GM12878 (cell line): ENCODE measurements at regions not wholly inside any gene's neighbourhood (a gene's known extent, or its start where the extent isn't known, plus 50 kb on each side); places are given as distances from the start of the nearest gene placed in this dataset.

Experiments
- ATAC-seq: fragments of 200-7000 bp; cut with Tn5 transposase; 3 replicates; pipeline ENCODE4 v1.9.1; 2020; ENCODE audit warnings: mild to moderate bottlenecking, moderate library complexity
- BruUV-seq: library from RNA; stranded (reverse); fragments of 400-500 nt; replicated peaks from 2 replicates; lab custom pipeline; 2021; lab: Mats Ljungman, UMichigan
- CTCF ChIA-PET: fragments of 300-600 bp; sonication (Branson Sonifier 250); formaldehyde crosslinking; extraction: SDS; loops from one replicate; lab custom pipeline; 2021; ENCODE audit warnings: inconsistent platforms; lab: Yijun Ruan, JAX
- POLR2A ChIA-PET: fragments of 350-600 bp; formaldehyde crosslinking; extraction: SDS; loops from one replicate; lab custom pipeline; 2021; ENCODE audit warnings: inconsistent platforms; lab: Charles Lee
- RAD21 ChIA-PET: fragments of 300-600 bp; sonication (Branson Sonifier 250); formaldehyde crosslinking; loops from one replicate; lab custom pipeline; 2023; ENCODE audit warnings: antibody characterized with exemption; ENCODE audit not compliant: unreplicated experiment; lab: Charles Lee
- SMC1A ChIA-PET: fragments of 300-600 bp; sonication (Branson Sonifier 250); formaldehyde crosslinking; loops from one replicate; lab custom pipeline; 2023; ENCODE audit not compliant: unreplicated experiment, uncharacterized antibody; lab: Charles Lee
- DNase-seq: peaks from one replicate; pipeline ENCODE4 v3.0.0-alpha.2; 2011; ENCODE audit warnings: low read depth, low spot score
- FAIRE-seq: peaks from 3 replicates; lab custom pipeline; 2011; peaks lifted over from hg19 to GRCh38; lab: Jason Lieb, UNC
- H2AFZ ChIP-seq: 2 replicates; pipeline ENCODE4 v1.6.0; 2011; ENCODE audit warnings: low read depth, low read length, control low read depth; ENCODE audit not compliant: control insufficient read depth
- H3K27ac ChIP-seq: 2 replicates; pipeline ENCODE4 v1.5.1; 2011; ENCODE audit warnings: control low read depth; ENCODE audit not compliant: control insufficient read depth, insufficient read depth
- H3K27me3 ChIP-seq, 2 experiments: replicated peaks in 1 of 2; 2 replicates each; pipeline versions ENCODE4 v1.6.0 to v1.6.1; 2011; ENCODE audit warnings: low read length in 1 of 2; ENCODE audit not compliant: control insufficient read depth in 2 of 2, insufficient read depth in 2 of 2
- H3K36me3 ChIP-seq, 2 experiments: 2 replicates each; pipeline ENCODE4 v1.5.1; 2011; ENCODE audit warnings: low read length in 1 of 2; ENCODE audit not compliant: control insufficient read depth in 2 of 2, insufficient read depth in 2 of 2
- H3K4me1 ChIP-seq: 2 replicates; pipeline ENCODE4 v1.6.1; 2011; ENCODE audit warnings: mild to moderate bottlenecking, low read length, moderate library complexity, mixed read lengths; ENCODE audit not compliant: control insufficient read depth, insufficient read depth
- H3K4me2 ChIP-seq: 2 replicates; pipeline ENCODE4 v1.6.0; 2011; ENCODE audit warnings: control low read depth; ENCODE audit not compliant: control insufficient read depth, insufficient read depth
- H3K4me3 ChIP-seq: fragments of 200-600 bp; sonication (generic); 2 replicates; pipeline ENCODE4 v1.5.1; 2016
- H3K79me2 ChIP-seq: 2 replicates; pipeline ENCODE4 v1.6.0; 2011; ENCODE audit warnings: low read length; ENCODE audit not compliant: control insufficient read depth, insufficient read depth
- H3K9ac ChIP-seq: 2 replicates; pipeline ENCODE4 v1.8.0; 2011; ENCODE audit warnings: low read length, control low read depth, mixed read lengths; ENCODE audit not compliant: control insufficient read depth, insufficient read depth
- H3K9me3 ChIP-seq: replicated peaks from 3 replicates; pipeline ENCODE4 v1.5.1; 2011; ENCODE audit warnings: mild to moderate bottlenecking, low read length; ENCODE audit not compliant: control insufficient read depth, insufficient read depth
- H4K20me1 ChIP-seq: 2 replicates; pipeline ENCODE4 v1.6.0; 2011; ENCODE audit not compliant: control insufficient read depth, insufficient read depth
- ELK1 ChIP-seq: IDR thresholded peaks from 2 replicates; pipeline ENCODE4 v1.6.1; 2012; ENCODE audit warnings: low read depth, low read length, improper control_type of control experiment
- ETV6 ChIP-seq, 2 experiments: fragments of 450-650 bp in 1 of 2; IDR thresholded peaks in 1 of 2; conservative IDR thresholded peaks in 1 of 2; 2 replicates each; pipeline ENCODE4 v1.6.1; 2014; ENCODE audit warnings: antibody characterized with exemption in 1 of 2, borderline replicate concordance in 1 of 2, low read depth in 1 of 2, mild to moderate bottlenecking in 1 of 2, moderate library complexity in 1 of 2
- LARP7 ChIP-seq: fragments of 450-650 bp; IDR thresholded peaks from 2 replicates; pipeline ENCODE4 v1.6.1; 2017; ENCODE audit warnings: mild to moderate bottlenecking
- PAX8 ChIP-seq: fragments of 450-650 bp; IDR thresholded peaks from 2 replicates; pipeline ENCODE4 v1.6.1; 2017; ENCODE audit warnings: mild to moderate bottlenecking, moderate library complexity
- POLR2A ChIP-seq: IDR thresholded peaks from 2 replicates; pipeline ENCODE4 v1.6.1; 2011; ENCODE audit warnings: low read depth, mild to moderate bottlenecking, low read length
- TCF7 ChIP-seq: IDR thresholded peaks from 2 replicates; pipeline ENCODE4 v1.6.1; 2014; ENCODE audit warnings: antibody characterized with exemption, borderline replicate concordance
- USF2 ChIP-seq: IDR thresholded peaks from 2 replicates; pipeline ENCODE4 v1.6.1; 2011; ENCODE audit warnings: low read depth, low read length, improper control_type of control experiment, borderline replicate concordance
- ZBTB11 ChIP-seq: fragments of 450-650 bp; formaldehyde crosslinking; IDR thresholded peaks from 2 replicates; pipeline ENCODE4 v1.5.0; 2022; ENCODE audit warnings: mild to moderate bottlenecking, missing genetic modification characterization
- ZNF24 ChIP-seq: fragments of 450-650 bp; IDR thresholded peaks from 2 replicates; pipeline ENCODE4 v1.6.1; 2017; ENCODE audit warnings: antibody characterized with exemption, mild to moderate bottlenecking
- WGBS: methylation state at CpG from one replicate; pipeline ENCODE4 v1.1.6; 2016; ENCODE audit warnings: low lambda C conversion rate; ENCODE audit not compliant: insufficient replicate concordance, insufficient coverage; ENCODE audit errors: missing lambda C conversion rate; 5-methylcytosine and 5-hydroxymethylcytosine counted together
- in situ Hi-C: fragments of 300-500 bp; cut with MboI; formaldehyde crosslinking; loops from 9 replicates; pipeline ENCODE4 v1.14.3; 2018; ENCODE audit warnings: mixed read lengths
- intact Hi-C: fragments of 100-400 bp; cut with micrococcal nuclease; formaldehyde crosslinking; loops from one replicate; pipeline ENCODE4 v1.14.2; 2022; ENCODE audit not compliant: unreplicated experiment

GRCh38 chr3:4029135-4029534 is 229.9 kb downstream of the LRRN1 start:
- H3K4me3 ChIP-seq, result no peak overlapping the region
- ChIA-PET CTCF (interaction anchor here (1.2 to 1.4 kb wide), 2 partner anchors 12 to 31 kb away, joined by 3 read pairs; no protein-coding TSS in a partner anchor), RAD21 (no interaction called here), POLR2A (no interaction called here), SMC1A (interaction anchor here (0.6 to 0.8 kb wide), 2 partner anchors 256 to 857 kb away, joined by 3 read pairs; no protein-coding TSS in a partner anchor)
- no TSS peak for BruUV-seq
- TF ChIP-seq ZBTB11 (CRISPR knock-in tag) (no peak), TCF7 (no peak), POLR2A (no peak), LARP7 (no peak), ZNF24 (no peak), ETV6 (conservative IDR thresholded peaks at IDR 0.05 in 1 of 2, IDR thresholded peaks at IDR 0.05 in 1 of 2; ENCODE audit: borderline replicate concordance in 1 of 2, low read depth in 1 of 2) (no peak), USF2 (no peak), PAX8 (no peak), ELK1 (no peak)
- H3K27me3 ChIP-seq, result no peaks in the 10 kb centered on the region
- FAIRE-seq (no peak), ATAC-seq (no peak), DNase-seq (no peak)
- H3K9ac ChIP-seq, result no peak overlapping the region
- 11% methylated on average over 7 of the region's 7 CpGs for WGBS
- intact Hi-C loops (no loop called here), in situ Hi-C loops (no loop called here)
- H3K79me2 ChIP-seq, result no peaks in the 10 kb centered on the region
- no peak overlapping the region for H3K4me2 ChIP-seq
- H3K4me1 ChIP-seq, result no peaks in the 10 kb centered on the region
- no peak overlapping the region for H2AFZ ChIP-seq
- no peaks in the 10 kb centered on the region for H4K20me1 ChIP-seq
- no peaks in the 10 kb centered on the region for H3K9me3 ChIP-seq
- H3K27ac ChIP-seq, result no peak overlapping the region
- H3K36me3 ChIP-seq, result no peaks in the 10 kb centered on the region
